Stimulated activated CD8-positive, alpha-beta memory T cell treated with anti-CD3 and anti-CD28 coated beads, Interleukin-2, amount 100 ng/mL, for 48 hours (primary cell): ENCODE measurements at regions not wholly inside any gene's neighbourhood (a gene's known extent, or its start where the extent isn't known, plus 50 kb on each side); places are given as distances from the start of the nearest gene placed in this dataset.

Source experiments
- DNase-seq, 2 donors: peaks; one replicate each; pipeline ENCODE4 v3.0.0-alpha.2; 2020; ENCODE audit warnings: low read depth in 2 of 2

DNA sequence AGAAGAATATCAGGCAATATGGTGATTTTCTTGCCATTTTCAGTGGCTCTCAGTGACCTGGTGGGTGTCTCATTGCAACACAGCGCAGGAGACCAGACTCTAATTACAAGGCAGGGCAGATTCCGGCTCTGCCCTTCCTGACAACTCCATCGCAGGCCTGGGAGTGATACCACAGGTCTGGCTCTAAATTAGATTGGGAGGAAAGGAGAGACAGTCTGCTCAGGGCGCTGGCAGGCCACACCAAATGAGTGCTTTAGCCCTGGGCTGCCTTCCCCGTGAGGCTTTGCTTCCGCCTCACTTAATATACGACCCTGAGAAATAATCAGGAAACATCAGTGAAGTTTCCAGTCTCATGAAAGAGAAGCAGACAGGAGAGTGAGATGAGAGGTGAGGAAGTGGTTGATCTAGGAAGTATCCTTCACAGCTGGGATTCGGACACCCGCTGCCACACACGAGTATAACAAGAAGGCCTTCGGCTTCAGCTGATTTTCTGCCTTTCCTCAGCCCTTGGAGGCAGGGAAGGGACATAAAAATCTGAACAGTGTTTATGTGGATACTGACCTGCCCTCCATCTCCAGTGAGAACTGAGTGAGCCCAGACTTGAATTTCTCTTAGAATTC, 73.7 kb upstream of the PROK2 start:
- DNase-seq = no peak

GRCh38 chr3:71857956-71858355, 73.0 kb upstream of the PROK2 start:
- no peak for DNase-seq

GRCh38 chr3:71854706-71855105, 69.8 kb upstream of the PROK2 start:
- no peak for DNase-seq

DNA sequence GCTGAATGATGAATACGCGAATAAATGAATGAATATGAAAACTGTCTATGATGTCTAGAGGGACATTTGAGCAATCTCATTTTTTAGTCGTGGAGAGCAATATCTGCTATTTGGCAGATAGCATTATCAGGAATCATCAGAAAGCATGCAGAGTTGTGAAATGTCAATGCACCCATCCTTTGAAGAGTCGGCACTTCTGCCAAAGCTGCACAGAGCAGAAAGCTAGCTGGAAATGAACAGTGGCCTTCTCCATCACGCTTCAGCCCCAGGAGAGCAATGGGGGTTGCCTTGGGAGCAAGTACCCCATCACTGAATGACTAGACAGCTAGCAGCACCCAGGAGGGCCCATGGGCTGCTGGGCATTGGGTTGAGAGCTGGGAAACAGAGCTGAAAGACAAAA, 69.1 kb upstream of the PROK2 start:
- no peak for DNase-seq

DNA sequence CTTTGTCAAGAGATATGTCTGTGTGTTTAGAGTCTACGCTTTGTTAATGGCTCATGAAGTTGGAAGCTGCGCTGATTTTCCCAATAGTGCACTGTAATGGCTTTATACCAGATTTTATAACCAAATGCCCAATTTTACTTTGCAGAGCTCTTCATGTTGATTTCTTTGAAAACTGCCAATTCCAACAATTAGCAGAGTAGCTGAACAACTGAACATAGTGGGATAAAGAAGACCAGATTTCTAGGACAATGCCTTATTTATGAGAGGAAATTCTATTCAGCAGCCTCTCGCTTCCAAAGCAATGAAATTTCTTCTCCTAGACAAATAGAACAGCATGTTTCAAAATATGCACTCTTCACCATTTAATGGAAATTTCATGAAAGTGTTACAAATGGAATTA, 66.9 kb upstream of the PROK2 start:
- DNase-seq = no peak

DNA sequence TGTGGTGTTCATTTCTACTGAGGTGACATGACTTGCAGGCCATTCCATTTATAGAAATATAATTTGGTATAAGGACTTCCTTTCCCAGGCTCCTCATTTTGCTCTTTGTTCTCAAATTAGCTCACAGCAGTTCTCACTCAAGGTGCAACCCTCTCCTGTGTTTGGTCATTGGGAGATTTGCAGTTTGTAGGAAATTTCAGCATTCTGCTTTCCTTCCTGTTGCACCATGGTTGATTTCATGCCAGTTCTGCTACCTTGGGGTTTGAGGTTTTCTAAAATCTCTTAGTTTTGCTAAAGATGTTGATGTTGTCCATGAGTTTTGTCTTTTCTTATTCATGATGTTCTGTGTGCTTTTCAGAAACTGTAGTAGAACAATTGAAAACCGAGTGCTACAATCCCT, 65.7 kb upstream of the PROK2 start:
- no peak for DNase-seq

DNA sequence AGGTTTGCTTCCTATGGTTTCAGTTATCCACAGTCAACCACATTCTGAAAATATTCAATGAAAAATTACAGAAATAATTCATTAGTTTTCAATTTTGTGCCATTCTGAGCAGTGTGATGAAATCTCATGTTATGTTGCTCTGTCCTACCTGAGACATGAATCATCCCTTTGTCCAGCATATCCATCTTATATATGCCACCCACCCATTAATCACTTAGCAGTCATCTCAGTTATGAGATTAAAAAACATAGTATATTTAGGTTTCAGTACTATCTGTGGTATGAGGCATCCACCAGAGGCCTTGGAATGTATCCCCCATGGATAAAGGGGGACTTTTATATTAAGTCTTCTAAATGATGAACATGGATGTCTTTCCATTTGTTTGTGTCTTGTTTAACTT, 64.7 kb upstream of the PROK2 start:
- no peak for DNase-seq

DNA sequence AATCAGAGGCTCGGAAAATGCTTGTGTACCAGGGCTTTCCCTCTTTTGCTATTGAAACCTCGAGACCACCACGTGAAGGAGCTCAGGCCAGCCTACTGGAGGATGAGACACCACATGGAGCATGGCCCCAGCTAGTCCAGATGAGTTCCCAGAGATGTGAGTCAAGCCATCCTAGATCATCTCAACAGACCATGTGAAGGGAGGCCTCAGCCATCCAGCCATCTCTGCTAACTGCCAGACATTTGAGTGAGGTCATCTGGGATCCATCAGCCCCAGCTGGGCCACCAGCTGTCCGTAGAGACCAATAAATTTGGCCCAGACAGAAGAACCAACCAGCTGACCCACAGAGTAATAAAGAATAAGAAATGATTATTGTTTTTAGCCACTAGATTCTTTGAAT, 62.8 kb upstream of the PROK2 start:
- DNase-seq = no peak

DNA sequence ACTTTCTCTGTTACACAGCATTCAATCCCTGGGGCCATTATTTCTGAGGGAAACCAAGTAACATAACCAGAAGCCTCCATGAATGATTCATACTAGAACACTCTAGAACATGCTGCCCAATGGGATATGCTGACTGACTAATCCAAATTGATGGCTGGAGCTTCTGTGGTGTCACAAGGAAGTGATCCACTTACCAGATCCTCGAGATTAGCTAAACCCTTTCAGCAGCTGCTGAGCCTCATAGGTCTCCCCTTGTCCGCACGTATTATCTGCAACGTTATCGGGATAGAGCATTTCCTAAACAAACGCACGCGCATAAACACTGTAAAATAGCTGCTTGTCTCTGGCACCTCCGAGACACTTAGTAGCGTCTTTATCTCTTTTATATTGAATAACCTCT, 61.2 kb upstream of the PROK2 start:
- DNase-seq = no peak

- no peak for DNase-seq
Observed at GRCh38 chr3:71843071-71843470, 58.1 kb upstream of the PROK2 start.

GRCh38 chr3:71838406-71838805, 53.5 kb upstream of the PROK2 start:
- no peak for DNase-seq
